Embryonic facial prominence (tissue), 1 donor: ENCODE measurements at regions not wholly inside any gene's neighbourhood (a gene's known extent, or its start where the extent isn't known, plus 50 kb on each side); places are given as distances from the start of the nearest gene placed in this dataset.

Experiments used
- DNase-seq: peaks from one replicate; pipeline ENCODE4 v3.0.0-alpha.2; 2016; ENCODE audit errors: extremely low spot score

- no peak for DNase-seq
Measured at GRCh38 chr3:127107491-127108375, 85.2 kb upstream of the PRR23E start.

- DNase-seq = no peak
Measured at GRCh38 chr3:127108796-127109195, 84.1 kb upstream of the PRR23E start.

- DNase-seq = no peak
Measured at GRCh38 chr3:127110982-127111693, 81.8 kb upstream of the PRR23E start.

GRCh38 chr3:127112796-127113570 is 79.9 kb upstream of the PRR23E start:
- no peak for DNase-seq

GRCh38 chr3:127113571-127113891 is 79.4 kb upstream of the PRR23E start:
- no peak for DNase-seq

GRCh38 chr3:127114337-127115070 is 78.4 kb upstream of the PRR23E start:
- no peak for DNase-seq

- DNase-seq = no peak
Measured at GRCh38 chr3:127115691-127116351, 77.1 kb upstream of the PRR23E start.

GRCh38 chr3:127118366-127118765 is 74.6 kb upstream of the PRR23E start:
- no peak for DNase-seq

- DNase-seq = no peak
Measured at GRCh38 chr3:127119693-127120464, 73.1 kb upstream of the PRR23E start.

GRCh38 chr3:127120851-127121647 is 71.9 kb upstream of the PRR23E start:
- no peak for DNase-seq

- DNase-seq = no peak
Measured at GRCh38 chr3:127121885-127122284, 71.0 kb upstream of the PRR23E start.

GRCh38 chr3:127123533-127123932 is 69.4 kb upstream of the PRR23E start:
- no peak for DNase-seq

GRCh38 chr3:127124120-127124519 is 68.8 kb upstream of the PRR23E start:
- DNase-seq = no peak

- no peak for DNase-seq
Measured at GRCh38 chr3:127131424-127132170, 61.3 kb upstream of the PRR23E start.

GRCh38 chr3:127132876-127133275 is 60.1 kb upstream of the PRR23E start:
- no peak for DNase-seq

GRCh38 chr3:127133971-127134370 is 59.0 kb upstream of the PRR23E start:
- DNase-seq = no peak

- DNase-seq = no peak
Measured at GRCh38 chr3:127134466-127134865, 58.5 kb upstream of the PRR23E start.

GRCh38 chr3:127134887-127135240 is 58.1 kb upstream of the PRR23E start:
- no peak for DNase-seq
